ENCODE measurements at regions not wholly inside any gene's neighbourhood (a gene's known extent, or its start where the extent isn't known, plus 50 kb on each side); places are given as distances from the start of the nearest gene placed in this dataset.

DNA sequence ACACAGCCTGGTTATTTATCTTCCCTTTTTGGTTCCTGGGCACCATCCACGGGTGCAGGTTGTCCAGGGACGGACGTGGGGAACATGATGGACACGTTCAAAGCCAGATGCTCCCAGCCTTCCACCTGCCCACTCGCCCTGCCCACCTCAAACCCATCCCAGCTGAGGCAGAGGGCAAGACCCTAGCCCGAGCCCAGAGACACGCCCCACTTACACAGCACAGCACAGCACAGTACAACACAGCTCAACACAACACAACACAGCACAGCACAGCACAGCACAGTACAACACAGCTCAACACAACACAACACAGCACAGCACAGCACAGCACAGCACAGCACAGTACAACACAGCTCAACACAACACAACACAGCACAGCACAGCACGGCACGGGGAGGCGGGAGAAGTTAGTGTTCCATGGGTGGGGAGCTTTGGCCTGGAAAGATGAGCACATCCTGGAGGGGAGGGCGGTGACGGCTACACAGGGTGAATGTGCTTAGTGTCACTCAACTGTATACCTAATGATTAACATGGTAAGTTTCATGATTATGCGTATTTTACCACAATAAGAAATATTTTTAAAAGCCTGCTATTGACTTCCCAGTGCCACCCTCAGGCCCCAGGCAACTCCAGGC is 1507.5 kb downstream of the BRD1 start:
- TF ChIP-seq POLR2A (IDR thresholded peaks at IDR 0.05; ENCODE audit: extremely low read depth, insufficient read length) (no peak), MYC (IDR thresholded peaks at IDR 0.05; ENCODE audit: low read depth, low read length) (no peak)
- TF ChIP-seq, protein P1, sequence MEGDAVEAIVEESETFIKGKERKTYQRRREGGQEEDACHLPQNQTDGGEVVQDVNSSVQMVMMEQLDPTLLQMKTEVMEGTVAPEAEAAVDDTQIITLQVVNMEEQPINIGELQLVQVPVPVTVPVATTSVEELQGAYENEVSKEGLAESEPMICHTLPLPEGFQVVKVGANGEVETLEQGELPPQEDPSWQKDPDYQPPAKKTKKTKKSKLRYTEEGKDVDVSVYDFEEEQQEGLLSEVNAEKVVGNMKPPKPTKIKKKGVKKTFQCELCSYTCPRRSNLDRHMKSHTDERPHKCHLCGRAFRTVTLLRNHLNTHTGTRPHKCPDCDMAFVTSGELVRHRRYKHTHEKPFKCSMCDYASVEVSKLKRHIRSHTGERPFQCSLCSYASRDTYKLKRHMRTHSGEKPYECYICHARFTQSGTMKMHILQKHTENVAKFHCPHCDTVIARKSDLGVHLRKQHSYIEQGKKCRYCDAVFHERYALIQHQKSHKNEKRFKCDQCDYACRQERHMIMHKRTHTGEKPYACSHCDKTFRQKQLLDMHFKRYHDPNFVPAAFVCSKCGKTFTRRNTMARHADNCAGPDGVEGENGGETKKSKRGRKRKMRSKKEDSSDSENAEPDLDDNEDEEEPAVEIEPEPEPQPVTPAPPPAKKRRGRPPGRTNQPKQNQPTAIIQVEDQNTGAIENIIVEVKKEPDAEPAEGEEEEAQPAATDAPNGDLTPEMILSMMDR (IDR thresholded peaks at IDR 0.05; ENCODE audit: low read depth, low read length): no peak
- TF ChIP-seq, protein P2, sequence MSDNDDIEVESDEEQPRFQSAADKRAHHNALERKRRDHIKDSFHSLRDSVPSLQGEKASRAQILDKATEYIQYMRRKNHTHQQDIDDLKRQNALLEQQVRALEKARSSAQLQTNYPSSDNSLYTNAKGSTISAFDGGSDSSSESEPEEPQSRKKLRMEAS (IDR thresholded peaks at IDR 0.05; ENCODE audit: low read depth, low read length): no peak
- no peak overlapping the region for H3K4me3 ChIP-seq (ENCODE audit: low read depth, low read length)
- DNase-seq (ENCODE audit: low read depth): no peak

DNA sequence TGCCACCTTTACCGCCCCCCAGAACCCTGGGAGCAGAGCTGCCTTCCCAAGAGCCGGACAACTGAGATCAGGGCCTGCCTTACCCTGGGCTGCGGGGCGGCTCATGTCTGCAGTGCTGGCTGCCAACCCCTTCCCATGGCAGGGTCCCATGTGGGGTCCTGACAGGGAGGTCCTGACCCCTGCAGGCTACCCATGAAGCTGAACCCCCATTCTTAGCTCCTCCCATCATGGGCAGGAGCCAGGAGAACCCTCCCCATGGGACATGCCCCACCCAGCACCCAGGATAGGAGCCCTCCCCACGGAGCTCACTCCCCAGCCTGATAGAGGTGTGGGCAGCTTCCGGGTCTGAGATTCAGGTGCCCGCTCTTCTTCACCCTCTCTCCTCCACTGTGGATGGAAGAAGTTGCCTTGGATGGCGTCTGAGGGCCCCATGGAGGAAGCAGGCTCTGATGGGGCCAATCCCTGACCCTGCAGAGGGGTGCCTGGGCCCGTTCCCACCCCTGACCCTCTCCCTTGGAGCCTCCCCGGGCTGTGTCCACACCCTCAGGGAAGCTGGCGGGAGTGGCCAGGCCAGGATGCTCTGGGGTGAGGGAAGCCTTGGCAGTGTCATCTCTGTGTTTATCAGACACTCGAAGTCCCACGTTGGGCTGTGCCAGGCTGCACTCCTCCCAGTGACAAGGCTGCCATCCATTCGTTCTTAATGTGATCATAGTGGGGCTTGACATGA is 1508.2 kb downstream of the BRD1 start:
- TF ChIP-seq POLR2A (IDR thresholded peaks at IDR 0.05; ENCODE audit: extremely low read depth, insufficient read length): no peak
- TF ChIP-seq, protein P1 (IDR thresholded peaks at IDR 0.05; ENCODE audit: low read depth, low read length): no peak
- TF ChIP-seq MYC (IDR thresholded peaks at IDR 0.05; ENCODE audit: low read depth, low read length): no peak
- TF ChIP-seq, protein P2 (IDR thresholded peaks at IDR 0.05; ENCODE audit: low read depth, low read length): no peak
- no peak for DNase-seq (ENCODE audit: low read depth)

DNA sequence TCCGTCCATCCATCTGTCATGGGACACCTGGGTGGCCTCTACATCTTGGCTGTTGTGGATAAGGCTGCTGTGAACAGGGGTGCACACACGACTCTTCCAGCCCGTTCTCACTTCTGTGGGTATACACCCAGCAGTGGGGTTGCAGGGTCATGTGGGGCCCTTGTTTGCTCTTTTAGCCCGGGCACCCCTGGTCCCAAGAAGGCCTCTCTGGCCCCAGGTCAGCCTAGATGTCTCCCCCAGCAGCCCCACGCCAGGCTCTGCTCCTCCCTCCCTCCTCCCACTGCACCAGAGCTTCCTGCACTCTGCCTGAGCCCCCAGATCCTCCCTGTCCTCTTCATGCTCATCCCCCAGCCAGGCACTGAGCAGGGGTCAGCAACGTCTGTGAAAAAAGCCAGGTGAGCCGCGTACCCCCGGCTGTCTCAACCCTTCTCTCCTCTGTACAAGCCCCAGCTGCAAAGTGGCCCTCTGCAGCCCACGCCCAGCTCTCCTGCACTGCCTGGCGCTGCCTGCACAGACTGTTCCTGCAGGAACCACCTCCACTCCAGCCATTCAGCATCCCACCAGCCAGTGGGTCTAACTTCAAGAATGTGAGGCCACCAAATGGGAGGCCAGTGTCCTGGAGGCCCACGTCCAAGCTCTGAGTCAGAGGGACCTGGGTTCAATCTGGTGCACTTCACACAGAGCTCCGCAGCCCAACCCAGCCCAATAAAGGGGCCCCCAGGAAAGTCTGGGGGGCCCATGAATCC is 1508.9 kb downstream of the BRD1 start:
- no peak for DNase-seq (ENCODE audit: low read depth)
- no peak overlapping the region for H3K4me3 ChIP-seq (ENCODE audit: low read depth, low read length)
- TF ChIP-seq POLR2A (IDR thresholded peaks at IDR 0.05; ENCODE audit: extremely low read depth, insufficient read length): no peak
- TF ChIP-seq, protein P2 (IDR thresholded peaks at IDR 0.05; ENCODE audit: low read depth, low read length): no peak
- TF ChIP-seq MYC (IDR thresholded peaks at IDR 0.05; ENCODE audit: low read depth, low read length): no peak
- TF ChIP-seq, protein P1 (IDR thresholded peaks at IDR 0.05; ENCODE audit: low read depth, low read length): no peak

More for the DNA sequence above, 1508.2 kb downstream of the BRD1 start:
- no peak overlapping the region for H3K4me3 ChIP-seq (ENCODE audit: low read depth, low read length)

DNA sequence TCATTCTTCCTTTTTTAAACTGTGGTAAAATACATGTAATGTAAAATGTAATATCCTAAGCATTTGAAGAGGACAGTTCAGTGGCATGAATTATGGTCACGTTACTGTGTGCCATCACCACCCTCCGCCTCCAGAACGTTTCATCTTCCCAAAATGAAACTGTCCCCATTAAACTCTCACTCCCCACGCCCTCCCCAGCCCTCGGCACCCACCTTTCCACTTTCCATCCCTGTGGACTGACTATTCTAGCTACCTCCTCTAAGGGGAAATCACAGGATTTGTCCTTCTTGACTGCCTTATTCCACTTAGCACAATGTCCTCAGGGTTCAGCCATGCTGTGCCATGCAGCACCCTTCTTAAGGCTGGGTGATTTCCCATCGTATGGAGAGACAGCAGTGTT is 1509.5 kb downstream of the BRD1 start:
- no peak for DNase-seq (ENCODE audit: low read depth)
- TF ChIP-seq, protein P1 (IDR thresholded peaks at IDR 0.05; ENCODE audit: low read depth, low read length): no peak
- TF ChIP-seq MYC (IDR thresholded peaks at IDR 0.05; ENCODE audit: low read depth, low read length): no peak
- TF ChIP-seq, protein P2 (IDR thresholded peaks at IDR 0.05; ENCODE audit: low read depth, low read length): no peak
- no peak for TF ChIP-seq POLR2A (IDR thresholded peaks at IDR 0.05; ENCODE audit: extremely low read depth, insufficient read length)
- no peak overlapping the region for H3K4me3 ChIP-seq (ENCODE audit: low read depth, low read length)

DNA sequence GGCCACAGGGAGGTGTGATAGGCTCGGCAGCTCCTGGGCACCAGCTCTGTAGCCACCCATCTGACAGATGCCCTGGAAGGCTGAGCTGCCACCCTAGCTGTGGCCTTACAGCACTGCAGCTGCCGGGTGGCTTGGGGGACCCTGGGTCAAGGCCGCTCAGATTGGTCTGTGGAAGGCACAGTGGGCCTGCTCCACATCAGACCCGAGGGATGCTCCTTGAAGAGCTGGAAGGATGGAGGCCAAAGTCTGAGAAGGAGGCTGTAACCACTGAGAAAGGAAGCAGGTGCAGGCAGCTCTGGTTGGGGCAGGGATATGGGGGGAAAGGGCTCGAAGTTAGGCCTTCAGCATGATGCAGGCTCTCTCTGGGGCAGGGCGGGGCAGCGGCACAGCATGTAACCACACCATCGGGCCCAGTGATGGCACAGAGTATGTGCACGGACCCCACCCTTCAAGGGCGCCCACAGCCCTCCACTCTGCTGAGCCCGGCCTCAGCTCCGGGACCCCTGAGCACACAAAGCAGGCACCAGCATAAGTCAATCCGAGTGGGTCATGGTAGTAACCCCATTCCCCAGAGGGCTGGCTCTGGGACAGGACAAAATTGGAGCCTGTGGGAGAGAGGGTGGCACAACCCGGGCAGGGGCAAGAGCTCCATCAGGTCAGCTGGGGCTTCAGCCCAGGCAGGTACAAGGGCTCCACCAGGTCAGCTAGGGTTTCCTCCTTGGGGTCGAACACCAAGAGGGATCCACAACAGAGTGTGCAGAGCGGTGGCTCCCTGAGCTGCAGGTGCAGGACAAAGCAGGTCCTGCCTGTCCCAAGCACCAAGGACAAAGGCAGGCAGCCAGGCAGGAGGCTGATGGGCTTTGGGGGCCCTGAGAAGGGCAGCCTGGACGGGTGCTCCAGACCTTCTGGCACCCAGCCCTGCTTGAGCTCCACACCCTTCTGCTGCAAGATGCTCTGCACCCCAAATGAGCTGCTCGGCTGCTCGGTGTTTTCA is 1511.1 kb downstream of the BRD1 start:
- no peak overlapping the region for H3K4me3 ChIP-seq (ENCODE audit: low read depth, low read length)
- TF ChIP-seq, protein P2 (IDR thresholded peaks at IDR 0.05; ENCODE audit: low read depth, low read length): no peak
- TF ChIP-seq POLR2A (IDR thresholded peaks at IDR 0.05; ENCODE audit: extremely low read depth, insufficient read length): no peak
- TF ChIP-seq, protein P1 (IDR thresholded peaks at IDR 0.05; ENCODE audit: low read depth, low read length): no peak
- TF ChIP-seq MYC (IDR thresholded peaks at IDR 0.05; ENCODE audit: low read depth, low read length): no peak
- DNase-seq (ENCODE audit: low read depth): no peak

Measured in NB4 (cell line).